ENCODE measurements at regions not wholly inside any gene's neighbourhood (a gene's known extent, or its start where the extent isn't known, plus 50 kb on each side); places are given as distances from the start of the nearest gene placed in this dataset.

- no peak overlapping the region for H3K4me3 ChIP-seq (ENCODE audit: low read length)
- no peaks in the 10 kb centered on the region for H3K27me3 ChIP-seq (ENCODE audit: control insufficient read depth, insufficient read depth, low read length)
- no peaks in the 10 kb centered on the region for H3K36me3 ChIP-seq (ENCODE audit: control insufficient read depth, insufficient read depth, low read length)
- no peak overlapping the region for H3K27ac ChIP-seq (ENCODE audit: low read depth, low read length)
- H3K9ac ChIP-seq (ENCODE audit: low read length): no peak overlapping the region
- H3K4me1 ChIP-seq (ENCODE audit: control insufficient read depth, insufficient read depth, low read length): no peaks in the 10 kb centered on the region
Observed at GRCh38 chr4:58935332-58935731, 1825.1 kb upstream of the IGFBP7 start.

GRCh38 chr4:58936436-58936835 lies 1826.3 kb upstream of the IGFBP7 start:
- Histone ChIP-seq H3K9ac (ENCODE audit: low read length) (no peak overlapping the region), H3K36me3 (ENCODE audit: control insufficient read depth, insufficient read depth, low read length) (no peaks in the 10 kb centered on the region), H3K4me1 (ENCODE audit: control insufficient read depth, insufficient read depth, low read length) (no peaks in the 10 kb centered on the region), H3K4me3 (ENCODE audit: low read length) (no peak overlapping the region), H3K27ac (ENCODE audit: low read depth, low read length) (no peak overlapping the region), H3K27me3 (ENCODE audit: control insufficient read depth, insufficient read depth, low read length) (no peaks in the 10 kb centered on the region)

- H3K4me3 ChIP-seq (ENCODE audit: low read length): no peak overlapping the region
- no peaks in the 10 kb centered on the region for H3K27me3 ChIP-seq (ENCODE audit: control insufficient read depth, insufficient read depth, low read length)
Observed at GRCh38 chr4:58940167-58940566, 1830.0 kb upstream of the IGFBP7 start.

GRCh38 chr4:58941286-58941685 lies 1831.1 kb upstream of the IGFBP7 start:
- H3K27ac ChIP-seq (ENCODE audit: low read depth, low read length): no peak overlapping the region

More at GRCh38 chr4:58940167-58940566, 1830.0 kb upstream of the IGFBP7 start:
- H3K27ac ChIP-seq (ENCODE audit: low read depth, low read length): no peak overlapping the region
- H3K4me1 ChIP-seq (ENCODE audit: control insufficient read depth, insufficient read depth, low read length): no peaks in the 10 kb centered on the region
- no peak overlapping the region for H3K9ac ChIP-seq (ENCODE audit: low read length)
- no peaks in the 10 kb centered on the region for H3K36me3 ChIP-seq (ENCODE audit: control insufficient read depth, insufficient read depth, low read length)

GRCh38 chr4:58953575-58953974 lies 1843.4 kb upstream of the IGFBP7 start:
- Histone ChIP-seq H3K4me1 (ENCODE audit: control insufficient read depth, insufficient read depth, low read length) (no peaks in the 10 kb centered on the region), H3K4me3 (ENCODE audit: low read length) (no peak overlapping the region), H3K9ac (ENCODE audit: low read length) (no peak overlapping the region), H3K27ac (ENCODE audit: low read depth, low read length) (no peak overlapping the region), H3K36me3 (ENCODE audit: control insufficient read depth, insufficient read depth, low read length) (no peaks in the 10 kb centered on the region), H3K27me3 (ENCODE audit: control insufficient read depth, insufficient read depth, low read length) (no peaks in the 10 kb centered on the region)

More at GRCh38 chr4:58941286-58941685, 1831.1 kb upstream of the IGFBP7 start:
- Histone ChIP-seq H3K36me3 (ENCODE audit: control insufficient read depth, insufficient read depth, low read length) (no peaks in the 10 kb centered on the region), H3K4me3 (ENCODE audit: low read length) (no peak overlapping the region), H3K9ac (ENCODE audit: low read length) (no peak overlapping the region), H3K4me1 (ENCODE audit: control insufficient read depth, insufficient read depth, low read length) (no peaks in the 10 kb centered on the region), H3K27me3 (ENCODE audit: control insufficient read depth, insufficient read depth, low read length) (no peaks in the 10 kb centered on the region)

GRCh38 chr4:58957711-58958110 lies 1847.5 kb upstream of the IGFBP7 start:
- Histone ChIP-seq H3K36me3 (ENCODE audit: control insufficient read depth, insufficient read depth, low read length) (no peaks in the 10 kb centered on the region), H3K4me1 (ENCODE audit: control insufficient read depth, insufficient read depth, low read length) (no peaks in the 10 kb centered on the region), H3K9ac (ENCODE audit: low read length) (no peak overlapping the region), H3K27me3 (ENCODE audit: control insufficient read depth, insufficient read depth, low read length) (no peaks in the 10 kb centered on the region), H3K4me3 (ENCODE audit: low read length) (no peak overlapping the region), H3K27ac (ENCODE audit: low read depth, low read length) (no peak overlapping the region)

GRCh38 chr4:58961283-58961682 lies 1851.1 kb upstream of the IGFBP7 start:
- no peaks in the 10 kb centered on the region for H3K27me3 ChIP-seq (ENCODE audit: control insufficient read depth, insufficient read depth, low read length)

GRCh38 chr4:58961925-58962324 lies 1851.7 kb upstream of the IGFBP7 start:
- Histone ChIP-seq H3K4me3 (ENCODE audit: low read length) (no peak overlapping the region), H3K36me3 (ENCODE audit: control insufficient read depth, insufficient read depth, low read length) (no peaks in the 10 kb centered on the region), H3K4me1 (ENCODE audit: control insufficient read depth, insufficient read depth, low read length) (no peaks in the 10 kb centered on the region), H3K9ac (ENCODE audit: low read length) (no peak overlapping the region), H3K27ac (ENCODE audit: low read depth, low read length) (no peak overlapping the region), H3K27me3 (ENCODE audit: control insufficient read depth, insufficient read depth, low read length) (no peaks in the 10 kb centered on the region)

More at GRCh38 chr4:58961283-58961682, 1851.1 kb upstream of the IGFBP7 start:
- Histone ChIP-seq H3K36me3 (ENCODE audit: control insufficient read depth, insufficient read depth, low read length) (no peaks in the 10 kb centered on the region), H3K27ac (ENCODE audit: low read depth, low read length) (no peak overlapping the region), H3K9ac (ENCODE audit: low read length) (no peak overlapping the region), H3K4me3 (ENCODE audit: low read length) (no peak overlapping the region), H3K4me1 (ENCODE audit: control insufficient read depth, insufficient read depth, low read length) (no peaks in the 10 kb centered on the region)

- H3K4me3 ChIP-seq (ENCODE audit: low read length): no peak overlapping the region
- no peak overlapping the region for H3K9ac ChIP-seq (ENCODE audit: low read length)
- no peak overlapping the region for H3K27ac ChIP-seq (ENCODE audit: low read depth, low read length)
- H3K36me3 ChIP-seq (ENCODE audit: control insufficient read depth, insufficient read depth, low read length): no peaks in the 10 kb centered on the region
- H3K4me1 ChIP-seq (ENCODE audit: control insufficient read depth, insufficient read depth, low read length): no peaks in the 10 kb centered on the region
- H3K27me3 ChIP-seq (ENCODE audit: control insufficient read depth, insufficient read depth, low read length): no peaks in the 10 kb centered on the region
Observed at GRCh38 chr4:58962424-58962823, 1852.2 kb upstream of the IGFBP7 start.

GRCh38 chr4:58981828-58982227 lies 1871.6 kb upstream of the IGFBP7 start:
- Histone ChIP-seq H3K27me3 (ENCODE audit: control insufficient read depth, insufficient read depth, low read length) (no peaks in the 10 kb centered on the region), H3K36me3 (ENCODE audit: control insufficient read depth, insufficient read depth, low read length) (no peaks in the 10 kb centered on the region), H3K9ac (ENCODE audit: low read length) (no peak overlapping the region), H3K27ac (ENCODE audit: low read depth, low read length) (no peak overlapping the region), H3K4me1 (ENCODE audit: control insufficient read depth, insufficient read depth, low read length) (no peaks in the 10 kb centered on the region), H3K4me3 (ENCODE audit: low read length) (no peak overlapping the region)

GRCh38 chr4:58983887-58984286 lies 1873.7 kb upstream of the IGFBP7 start:
- Histone ChIP-seq H3K9ac (ENCODE audit: low read length) (no peak overlapping the region), H3K27ac (ENCODE audit: low read depth, low read length) (no peak overlapping the region), H3K27me3 (ENCODE audit: control insufficient read depth, insufficient read depth, low read length) (no peaks in the 10 kb centered on the region), H3K4me1 (ENCODE audit: control insufficient read depth, insufficient read depth, low read length) (no peaks in the 10 kb centered on the region), H3K36me3 (ENCODE audit: control insufficient read depth, insufficient read depth, low read length) (no peaks in the 10 kb centered on the region), H3K4me3 (ENCODE audit: low read length) (no peak overlapping the region)

- no peak overlapping the region for H3K4me3 ChIP-seq (ENCODE audit: low read length)
- H3K27me3 ChIP-seq (ENCODE audit: control insufficient read depth, insufficient read depth, low read length): no peaks in the 10 kb centered on the region
- no peaks in the 10 kb centered on the region for H3K4me1 ChIP-seq (ENCODE audit: control insufficient read depth, insufficient read depth, low read length)
- H3K27ac ChIP-seq (ENCODE audit: low read depth, low read length): no peak overlapping the region
- no peak overlapping the region for H3K9ac ChIP-seq (ENCODE audit: low read length)
- H3K36me3 ChIP-seq (ENCODE audit: control insufficient read depth, insufficient read depth, low read length): no peaks in the 10 kb centered on the region
Observed at GRCh38 chr4:59002148-59002547, 1892.0 kb upstream of the IGFBP7 start.

GRCh38 chr4:59024257-59024656 lies 1914.1 kb upstream of the IGFBP7 start:
- Histone ChIP-seq H3K4me3 (ENCODE audit: low read length) (no peak overlapping the region), H3K36me3 (ENCODE audit: control insufficient read depth, insufficient read depth, low read length) (no peaks in the 10 kb centered on the region), H3K27ac (ENCODE audit: low read depth, low read length) (no peak overlapping the region), H3K27me3 (ENCODE audit: control insufficient read depth, insufficient read depth, low read length) (no peaks in the 10 kb centered on the region), H3K4me1 (ENCODE audit: control insufficient read depth, insufficient read depth, low read length) (no peaks in the 10 kb centered on the region), H3K9ac (ENCODE audit: low read length) (no peak overlapping the region)
